Naive thymus-derived CD4-positive, alpha-beta T cell (primary cell): ENCODE measurements at regions not wholly inside any gene's neighbourhood (a gene's known extent, or its start where the extent isn't known, plus 50 kb on each side); places are given as distances from the start of the nearest gene placed in this dataset.

Source experiments
- ATAC-seq: fragments of 150-1000 bp; cut with Tn5 transposase; 2 replicates; pipeline ENCODE4 v1.10.0; 2021; ENCODE audit warnings: mild to moderate bottlenecking, moderate library complexity
- CTCF ChIA-PET: fragments of 350-600 bp; sonication (Branson Sonifier 250); formaldehyde crosslinking; loops from one replicate; lab custom pipeline; 2021; ENCODE audit warnings: antibody characterized with exemption; lab: Charles Lee
- POLR2A ChIA-PET: fragments of 350-600 bp; sonication (Branson Sonifier 250); formaldehyde crosslinking; loops from one replicate; lab custom pipeline; 2021; ENCODE audit warnings: antibody characterized with exemption, inconsistent platforms; lab: Charles Lee
- DNase-seq, 9 donors: peaks; one replicate each; pipeline versions ENCODE4 v3.0.0 to v3.0.0-alpha.2; 2020 to 2022; ENCODE audit warnings: mixed read lengths in 1 of 9
- H3K27ac ChIP-seq: one replicate; pipeline ENCODE4 v1.7.0; 2013; ENCODE audit warnings: mild to moderate bottlenecking, low read depth, low read length, moderate library complexity
- H3K27me3 ChIP-seq, 2 donors: one replicate each; pipeline ENCODE4 v1.7.0; 2013; ENCODE audit warnings: low read length in 2 of 2, mild to moderate bottlenecking in 2 of 2, moderate library complexity in 2 of 2; ENCODE audit not compliant: control insufficient read depth in 2 of 2, insufficient read depth in 2 of 2
- H3K36me3 ChIP-seq, 3 experiments: 1 replicate in 2 of 3; 2 replicates in 1 of 3; pipeline ENCODE4 v1.7.0; 2013; ENCODE audit warnings: low read length in 3 of 3, mild to moderate bottlenecking in 3 of 3, moderate library complexity in 1 of 3; ENCODE audit not compliant: insufficient read depth in 3 of 3, control insufficient read depth in 2 of 3
- H3K4me1 ChIP-seq, 2 donors: one replicate each; pipeline ENCODE4 v1.7.0; 2013; ENCODE audit warnings: low read length in 2 of 2, mild to moderate bottlenecking in 2 of 2, moderate library complexity in 1 of 2; ENCODE audit not compliant: control insufficient read depth in 2 of 2, insufficient read depth in 2 of 2
- H3K4me3 ChIP-seq: 2 replicates; pipeline ENCODE4 v1.7.0; 2013; ENCODE audit warnings: mild to moderate bottlenecking, low read length
- H3K9me3 ChIP-seq, 3 experiments: 1 replicate in 2 of 3; 2 replicates in 1 of 3; pipeline ENCODE4 v1.7.0; 2013; ENCODE audit warnings: low read length in 3 of 3; ENCODE audit not compliant: control insufficient read depth in 2 of 3
- H3K27ac Mint-ChIP-seq, 9 donors: one replicate each; pipeline ENCODE4 v1.8.0; 2020 to 2022; ENCODE audit warnings: mixed read lengths in 9 of 9, mild to moderate bottlenecking in 8 of 9, moderate library complexity in 5 of 9, inconsistent platforms in 2 of 9
- H3K27me3 Mint-ChIP-seq, 5 donors: one replicate each; pipeline ENCODE4 v1.8.0; 2021 to 2022; ENCODE audit warnings: mixed read lengths in 5 of 5, mild to moderate bottlenecking in 1 of 5
- H3K36me3 Mint-ChIP-seq, 5 donors: one replicate each; pipeline ENCODE4 v1.8.0; 2020 to 2022; ENCODE audit warnings: mixed read lengths in 5 of 5, mild to moderate bottlenecking in 3 of 5, inconsistent platforms in 1 of 5
- H3K4me1 Mint-ChIP-seq, 7 donors: one replicate each; pipeline ENCODE4 v1.8.0; 2020 to 2022; ENCODE audit warnings: mixed read lengths in 7 of 7, mild to moderate bottlenecking in 3 of 7, inconsistent platforms in 1 of 7
- H3K4me3 Mint-ChIP-seq, 10 donors: one replicate each; pipeline ENCODE4 v1.8.0; 2020 to 2022; ENCODE audit warnings: mild to moderate bottlenecking in 10 of 10, mixed read lengths in 10 of 10, moderate library complexity in 6 of 10, inconsistent platforms in 2 of 10
- H3K9me3 Mint-ChIP-seq, 11 donors: one replicate each; pipeline ENCODE4 v1.8.0; 2020 to 2022; ENCODE audit warnings: mixed read lengths in 11 of 11, mild to moderate bottlenecking in 4 of 11, inconsistent platforms in 1 of 11, moderate library complexity in 1 of 11
- intact Hi-C, 2 donors: fragments of 100-400 bp; cut with micrococcal nuclease; formaldehyde crosslinking; loops; one replicate each; pipeline ENCODE4 v1.15.1; 2023

DNA sequence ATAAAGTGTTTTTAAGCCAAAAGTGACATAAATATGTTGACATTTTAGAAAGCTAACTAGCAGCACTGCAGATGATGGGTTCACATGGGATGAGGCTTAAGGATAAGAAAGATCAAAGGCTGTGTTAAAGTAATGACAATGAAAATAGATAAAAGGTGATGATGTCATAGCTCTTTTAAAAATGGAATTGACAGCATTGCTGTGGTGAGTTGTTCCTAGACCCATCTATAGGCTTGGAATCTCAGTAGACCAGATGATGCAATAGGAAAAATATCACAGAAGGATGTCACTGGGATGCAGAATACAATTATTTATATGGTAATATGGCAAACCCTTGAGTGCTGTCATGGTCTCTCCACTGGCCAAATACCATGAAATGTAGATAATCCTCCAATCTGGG, 286.0 kb downstream of the PLA2G4A start:
- H3K4me1 Mint-ChIP-seq = no peaks in the 10 kb centered on the region
- Histone ChIP-seq H3K4me1 (no peaks in the 10 kb centered on the region), H3K27ac (no peak overlapping the region), H3K36me3 (no peaks in the 10 kb centered on the region), H3K4me3 (no peak overlapping the region), H3K9me3 (no peaks in the 10 kb centered on the region), H3K27me3 (no peaks in the 10 kb centered on the region)
- ChIA-PET POLR2A (no interaction called here), CTCF (no interaction called here)
- peaks cover 0 to 6% (median 0%) of the 10 kb centered on the region in 5 donors for H3K36me3 Mint-ChIP-seq
- DNase-seq = no peak
- H3K4me3 Mint-ChIP-seq = no peak overlapping the region
- H3K9me3 Mint-ChIP-seq = peaks cover 0 to 16% (median 2%) of the 10 kb centered on the region in 11 donors
- H3K27me3 Mint-ChIP-seq = no peaks in the 10 kb centered on the region
- no peak for ATAC-seq
- intact Hi-C loops = no loop called here
- H3K27ac Mint-ChIP-seq = no peak overlapping the region

DNA sequence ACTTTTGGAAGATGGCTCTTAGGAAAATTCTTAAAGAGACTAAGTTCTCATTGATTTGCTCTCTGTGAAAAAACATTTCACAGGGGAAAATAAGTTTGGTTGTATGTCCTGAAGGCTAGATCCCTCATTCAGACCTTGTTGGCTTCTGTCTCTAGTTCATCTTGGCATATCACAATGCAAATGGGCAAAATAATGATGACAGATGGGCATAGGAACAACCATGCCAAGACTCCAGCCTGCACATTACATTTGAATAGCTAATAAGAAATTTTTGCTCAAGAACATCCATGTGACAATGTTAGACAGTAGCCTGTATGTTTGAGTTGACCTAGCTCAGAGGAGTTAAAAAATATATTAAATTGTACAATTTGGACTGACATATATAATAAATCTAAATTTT, 292.9 kb downstream of the PLA2G4A start:
- no peaks in the 10 kb centered on the region for H3K27me3 Mint-ChIP-seq
- intact Hi-C loops = no loop called here
- no peaks in the 10 kb centered on the region for H3K4me1 ChIP-seq
- H3K36me3 ChIP-seq = no peaks in the 10 kb centered on the region
- H3K27ac Mint-ChIP-seq = no peak overlapping the region
- ChIA-PET POLR2A (no interaction called here), CTCF (no interaction called here)
- H3K4me3 Mint-ChIP-seq = no peak overlapping the region
- H3K27me3 ChIP-seq = no peaks in the 10 kb centered on the region
- no peak for ATAC-seq
- no peaks in the 10 kb centered on the region for H3K4me1 Mint-ChIP-seq
- no peak for DNase-seq
- peaks cover 0 to 13% (median 3%) of the 10 kb centered on the region in 11 donors for H3K9me3 Mint-ChIP-seq
- no peak overlapping the region for H3K4me3 ChIP-seq
- no peaks in the 10 kb centered on the region for H3K36me3 Mint-ChIP-seq
- no peak overlapping the region for H3K27ac ChIP-seq
- H3K9me3 ChIP-seq = no peaks in the 10 kb centered on the region

DNA sequence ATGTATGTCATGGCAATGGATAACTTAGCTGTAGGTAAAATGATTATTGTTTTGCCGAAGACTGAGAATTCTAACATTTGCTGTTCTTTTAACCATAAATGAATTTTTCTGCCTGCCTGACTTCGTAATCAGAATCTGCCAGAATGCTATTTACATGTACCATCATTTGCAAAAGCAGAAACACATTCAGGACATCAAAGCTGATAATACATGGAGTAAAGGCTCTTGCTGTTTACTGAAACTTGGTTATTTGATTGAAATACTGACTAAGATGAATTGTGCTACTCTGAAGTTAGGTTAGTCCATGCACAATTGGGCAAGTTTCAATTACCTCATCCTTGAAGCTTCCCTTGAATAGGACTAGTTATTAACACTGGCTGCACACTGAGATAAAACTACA, 293.8 kb downstream of the PLA2G4A start:
- Histone ChIP-seq H3K36me3 (no peaks in the 10 kb centered on the region), H3K27me3 (no peaks in the 10 kb centered on the region), H3K4me1 (no peaks in the 10 kb centered on the region), H3K9me3 (no peaks in the 10 kb centered on the region), H3K4me3 (no peak overlapping the region), H3K27ac (no peak overlapping the region)
- peaks cover 0 to 12% (median 3%) of the 10 kb centered on the region in 11 donors for H3K9me3 Mint-ChIP-seq
- no peak overlapping the region for H3K27ac Mint-ChIP-seq
- no peaks in the 10 kb centered on the region for H3K4me1 Mint-ChIP-seq
- ChIA-PET POLR2A (no interaction called here), CTCF (no interaction called here)
- H3K36me3 Mint-ChIP-seq = no peaks in the 10 kb centered on the region
- no peak overlapping the region for H3K4me3 Mint-ChIP-seq
- intact Hi-C loops = no loop called here
- no peak for DNase-seq
- ATAC-seq = no peak
- no peaks in the 10 kb centered on the region for H3K27me3 Mint-ChIP-seq

DNA sequence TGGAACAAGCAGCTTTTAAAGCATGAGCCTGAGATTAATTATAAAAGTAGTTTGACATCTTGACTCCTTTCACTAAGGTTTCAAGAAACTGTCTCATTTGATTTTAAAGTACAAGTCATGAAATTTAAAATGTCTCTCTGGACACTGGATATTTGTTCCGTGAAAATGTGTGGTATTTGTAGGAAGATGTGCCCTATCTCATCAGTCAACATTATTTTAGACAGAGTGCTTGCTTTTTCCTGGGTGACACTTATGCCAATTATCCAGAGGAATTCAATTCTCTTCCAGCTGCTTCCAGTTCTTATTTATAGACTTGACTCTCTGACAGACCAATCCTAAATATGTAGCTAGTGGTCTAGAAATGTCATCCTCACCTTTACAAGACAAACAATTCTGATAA, 300.4 kb downstream of the PLA2G4A start:
- DNase-seq (no peak), ATAC-seq (no peak)
- Histone ChIP-seq H3K27ac (no peak overlapping the region), H3K9me3 (no peaks in the 10 kb centered on the region), H3K36me3 (no peaks in the 10 kb centered on the region), H3K4me1 (no peaks in the 10 kb centered on the region), H3K4me3 (no peak overlapping the region), H3K27me3 (no peaks in the 10 kb centered on the region)
- no peaks in the 10 kb centered on the region for H3K27me3 Mint-ChIP-seq
- H3K9me3 Mint-ChIP-seq = peaks cover 0 to 18% (median 4%) of the 10 kb centered on the region in 11 donors
- no peak overlapping the region for H3K27ac Mint-ChIP-seq
- peaks cover 0 to 3% (median 0%) of the 10 kb centered on the region in 5 donors for H3K36me3 Mint-ChIP-seq
- H3K4me3 Mint-ChIP-seq = no peak overlapping the region
- POLR2A ChIA-PET = no interaction called here
- no peaks in the 10 kb centered on the region for H3K4me1 Mint-ChIP-seq
- CTCF ChIA-PET = no interaction called here
- intact Hi-C loops = no loop called here

DNA sequence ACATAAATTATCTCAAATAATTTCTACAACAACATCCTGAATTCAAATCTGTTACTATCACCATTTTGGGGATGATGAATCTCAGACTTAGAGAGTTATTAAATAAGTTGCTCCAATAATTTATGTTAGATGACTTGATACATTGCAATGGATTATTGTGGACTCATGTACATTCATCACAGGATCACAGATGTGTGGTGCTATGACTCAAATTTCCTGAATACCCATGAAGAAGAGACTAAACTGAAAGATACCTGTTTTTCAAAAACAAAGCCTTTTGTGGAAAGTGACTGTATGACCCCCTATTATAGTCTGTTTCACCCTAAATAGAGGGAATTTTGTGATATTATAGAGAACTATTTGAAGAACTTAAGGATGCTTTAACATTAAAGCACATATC, 315.0 kb downstream of the PLA2G4A start:
- Mint-ChIP-seq H3K27me3 (no peaks in the 10 kb centered on the region), H3K9me3 (peaks cover 2 to 31% (median 12%) of the 10 kb centered on the region in 11 donors), H3K4me1 (peaks cover 0 to 8% (median 0%) of the 10 kb centered on the region in 7 donors), H3K27ac (no peak overlapping the region), H3K4me3 (no peak overlapping the region), H3K36me3 (no peaks in the 10 kb centered on the region)
- Histone ChIP-seq H3K27me3 (no peaks in the 10 kb centered on the region), H3K4me3 (no peak overlapping the region), H3K27ac (no peak overlapping the region), H3K9me3 (no peaks in the 10 kb centered on the region), H3K36me3 (no peaks in the 10 kb centered on the region), H3K4me1 (no peaks in the 10 kb centered on the region)
- ChIA-PET CTCF (no interaction called here), POLR2A (no interaction called here)
- intact Hi-C loops = no loop called here
- DNase-seq (no peak), ATAC-seq (no peak)

DNA sequence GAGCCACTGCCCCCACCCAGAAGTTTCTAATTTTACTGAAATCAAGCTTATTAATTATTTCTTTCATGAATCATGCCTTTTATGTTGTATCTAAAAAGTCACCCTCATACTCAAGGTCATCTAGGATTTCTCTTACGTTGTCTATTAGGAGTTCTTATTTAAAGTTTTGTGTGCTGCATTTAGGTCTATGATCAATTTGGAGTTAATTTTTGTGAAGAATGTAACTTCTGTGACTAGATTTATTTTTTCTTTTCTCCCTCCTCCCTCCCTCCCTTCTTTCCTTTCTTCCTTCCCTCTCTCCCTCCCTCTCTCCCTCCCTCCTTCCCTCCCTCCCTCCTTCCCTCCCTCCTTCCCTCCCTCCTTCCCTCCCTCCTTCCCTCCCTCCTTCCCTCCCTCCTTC, 317.6 kb downstream of the PLA2G4A start:
- ChIA-PET POLR2A (no interaction called here), CTCF (no interaction called here)
- H3K4me1 ChIP-seq = no peaks in the 10 kb centered on the region
- intact Hi-C loops = no loop called here
- no peak overlapping the region for H3K27ac ChIP-seq
- H3K4me3 Mint-ChIP-seq = no peak overlapping the region
- H3K4me3 ChIP-seq = no peak overlapping the region
- ATAC-seq (no peak), DNase-seq (no peak)
- H3K27ac Mint-ChIP-seq = no peak overlapping the region
- H3K36me3 Mint-ChIP-seq = peaks cover 0 to 9% (median 0%) of the 10 kb centered on the region in 5 donors
- H3K27me3 Mint-ChIP-seq = no peaks in the 10 kb centered on the region
- no peaks in the 10 kb centered on the region for H3K36me3 ChIP-seq
- H3K27me3 ChIP-seq = no peaks in the 10 kb centered on the region
- no peaks in the 10 kb centered on the region for H3K9me3 ChIP-seq
- peaks cover 0 to 8% (median 0%) of the 10 kb centered on the region in 7 donors for H3K4me1 Mint-ChIP-seq
- peaks cover 2 to 34% (median 9%) of the 10 kb centered on the region in 11 donors for H3K9me3 Mint-ChIP-seq

DNA sequence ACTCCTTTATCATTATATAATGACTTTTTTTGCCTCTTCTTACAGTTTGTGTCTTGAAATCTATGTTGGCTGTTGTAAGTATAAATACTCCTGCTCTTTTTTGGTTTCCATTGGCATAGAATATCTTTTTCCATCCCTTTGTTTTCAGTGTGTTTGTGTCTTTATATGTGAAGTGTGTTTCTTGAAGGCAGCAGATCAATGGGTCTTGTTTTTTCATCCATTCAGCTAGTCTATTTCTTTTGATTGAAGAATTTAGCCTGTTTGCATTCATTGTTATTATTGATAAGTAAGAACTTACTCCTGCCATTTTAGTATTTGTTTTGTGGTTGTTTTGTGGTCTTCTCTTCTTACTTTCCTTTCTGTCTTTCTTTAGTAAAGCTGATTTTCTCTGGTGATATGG, 322.8 kb downstream of the PLA2G4A start:
- peaks cover 0 to 8% (median 0%) of the 10 kb centered on the region in 7 donors for H3K4me1 Mint-ChIP-seq
- Histone ChIP-seq H3K9me3 (no peaks in the 10 kb centered on the region), H3K36me3 (no peaks in the 10 kb centered on the region), H3K4me3 (no peak overlapping the region), H3K27ac (no peak overlapping the region), H3K4me1 (no peaks in the 10 kb centered on the region), H3K27me3 (no peaks in the 10 kb centered on the region)
- no peak overlapping the region for H3K4me3 Mint-ChIP-seq
- CTCF ChIA-PET = no interaction called here
- H3K9me3 Mint-ChIP-seq = peaks cover 10 to 67% (median 23%) of the 10 kb centered on the region in 11 donors
- DNase-seq = no peak
- POLR2A ChIA-PET = no interaction called here
- no peak overlapping the region for H3K27ac Mint-ChIP-seq
- ATAC-seq = no peak
- H3K36me3 Mint-ChIP-seq = peaks cover 0 to 24% (median 3%) of the 10 kb centered on the region in 5 donors
- H3K27me3 Mint-ChIP-seq = no peaks in the 10 kb centered on the region
- intact Hi-C loops = no loop called here
